ENCODE measurements at regions not wholly inside any gene's neighbourhood (a gene's known extent, or its start where the extent isn't known, plus 50 kb on each side); places are given as distances from the start of the nearest gene placed in this dataset.
A peak's percentile ranks its signal among the peaks of the same experiment; 100 is the strongest.

DNA sequence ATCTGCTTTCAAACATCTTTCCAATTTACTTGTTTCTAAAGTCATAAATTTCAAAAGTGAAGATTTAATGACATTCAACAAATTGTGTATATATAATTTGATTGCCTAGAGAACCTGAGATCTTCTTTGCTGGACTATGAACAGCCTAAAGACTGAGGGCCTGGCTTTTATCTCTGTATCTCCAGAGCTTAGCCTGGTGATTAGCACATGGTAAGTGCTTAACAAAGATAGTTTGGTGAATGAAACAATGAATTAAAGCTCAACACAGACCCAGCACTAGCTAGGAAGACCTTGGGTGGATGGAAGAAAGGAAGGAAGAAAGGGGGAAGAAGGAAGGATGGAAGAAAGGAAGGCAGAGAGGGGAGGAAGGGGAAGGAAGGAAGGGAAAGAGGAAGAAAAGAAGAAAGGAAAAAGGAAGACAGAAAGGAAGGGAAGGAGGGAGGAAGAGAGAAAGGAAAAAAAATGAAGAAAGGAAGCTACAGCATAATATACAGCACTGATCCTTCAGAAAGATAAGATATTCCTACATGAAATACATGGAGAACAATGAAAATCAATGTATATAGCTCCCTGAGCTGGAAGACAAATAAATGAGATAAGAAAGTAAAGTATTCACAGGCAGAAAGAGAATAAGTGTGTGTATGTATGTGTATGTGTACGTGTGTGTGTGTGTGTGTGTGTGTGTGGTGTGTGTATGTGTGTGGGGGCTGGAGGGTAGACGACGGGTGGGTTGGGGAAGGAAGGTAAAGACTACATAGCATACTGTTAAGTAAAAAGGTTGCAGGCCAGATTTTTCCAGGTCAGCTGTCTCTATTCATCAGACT is 318.2 kb downstream of the TNS1 start:
- H3K9ac ChIP-seq (ENCODE audit: insufficient read depth in 1 of 2, low read length in 2 of 2): no peak overlapping the region
- no peaks in the 10 kb centered on the region for H3K9me3 ChIP-seq (ENCODE audit: control insufficient read depth in 4 of 4, insufficient read depth in 3 of 4, low read length in 3 of 4)
- no peak for ATAC-seq (ENCODE audit: insufficient read depth, low FRiP score)
- DNase-seq: no peak
- no peak overlapping the region for H3K4me3 ChIP-seq
- 62 to 73% methylated on average over 3 of the region's 3 CpGs for WGBS, 2 donors
- no peak overlapping the region for H3K27ac ChIP-seq (ENCODE audit: low read depth in 1 of 2, low read length in 1 of 2)
- no peaks in the 10 kb centered on the region for H3K36me3 ChIP-seq (ENCODE audit: control insufficient read depth in 4 of 4, insufficient read depth in 4 of 4, low read length in 4 of 4)
- H3K4me1 ChIP-seq (ENCODE audit: control insufficient read depth in 5 of 5, insufficient read depth in 5 of 5, low read length in 5 of 5): peaks cover 0 to 10% (median 4%) of the 10 kb centered on the region in 5 donors
- TF ChIP-seq, protein P1, sequence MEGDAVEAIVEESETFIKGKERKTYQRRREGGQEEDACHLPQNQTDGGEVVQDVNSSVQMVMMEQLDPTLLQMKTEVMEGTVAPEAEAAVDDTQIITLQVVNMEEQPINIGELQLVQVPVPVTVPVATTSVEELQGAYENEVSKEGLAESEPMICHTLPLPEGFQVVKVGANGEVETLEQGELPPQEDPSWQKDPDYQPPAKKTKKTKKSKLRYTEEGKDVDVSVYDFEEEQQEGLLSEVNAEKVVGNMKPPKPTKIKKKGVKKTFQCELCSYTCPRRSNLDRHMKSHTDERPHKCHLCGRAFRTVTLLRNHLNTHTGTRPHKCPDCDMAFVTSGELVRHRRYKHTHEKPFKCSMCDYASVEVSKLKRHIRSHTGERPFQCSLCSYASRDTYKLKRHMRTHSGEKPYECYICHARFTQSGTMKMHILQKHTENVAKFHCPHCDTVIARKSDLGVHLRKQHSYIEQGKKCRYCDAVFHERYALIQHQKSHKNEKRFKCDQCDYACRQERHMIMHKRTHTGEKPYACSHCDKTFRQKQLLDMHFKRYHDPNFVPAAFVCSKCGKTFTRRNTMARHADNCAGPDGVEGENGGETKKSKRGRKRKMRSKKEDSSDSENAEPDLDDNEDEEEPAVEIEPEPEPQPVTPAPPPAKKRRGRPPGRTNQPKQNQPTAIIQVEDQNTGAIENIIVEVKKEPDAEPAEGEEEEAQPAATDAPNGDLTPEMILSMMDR (IDR thresholded peaks at IDR 0.05; ENCODE audit: control extremely low read depth, extremely low read depth): no peak
- no peaks in the 10 kb centered on the region for H3K27me3 ChIP-seq (ENCODE audit: control insufficient read depth in 3 of 3, insufficient read depth in 3 of 3, low read length in 2 of 3)

DNA sequence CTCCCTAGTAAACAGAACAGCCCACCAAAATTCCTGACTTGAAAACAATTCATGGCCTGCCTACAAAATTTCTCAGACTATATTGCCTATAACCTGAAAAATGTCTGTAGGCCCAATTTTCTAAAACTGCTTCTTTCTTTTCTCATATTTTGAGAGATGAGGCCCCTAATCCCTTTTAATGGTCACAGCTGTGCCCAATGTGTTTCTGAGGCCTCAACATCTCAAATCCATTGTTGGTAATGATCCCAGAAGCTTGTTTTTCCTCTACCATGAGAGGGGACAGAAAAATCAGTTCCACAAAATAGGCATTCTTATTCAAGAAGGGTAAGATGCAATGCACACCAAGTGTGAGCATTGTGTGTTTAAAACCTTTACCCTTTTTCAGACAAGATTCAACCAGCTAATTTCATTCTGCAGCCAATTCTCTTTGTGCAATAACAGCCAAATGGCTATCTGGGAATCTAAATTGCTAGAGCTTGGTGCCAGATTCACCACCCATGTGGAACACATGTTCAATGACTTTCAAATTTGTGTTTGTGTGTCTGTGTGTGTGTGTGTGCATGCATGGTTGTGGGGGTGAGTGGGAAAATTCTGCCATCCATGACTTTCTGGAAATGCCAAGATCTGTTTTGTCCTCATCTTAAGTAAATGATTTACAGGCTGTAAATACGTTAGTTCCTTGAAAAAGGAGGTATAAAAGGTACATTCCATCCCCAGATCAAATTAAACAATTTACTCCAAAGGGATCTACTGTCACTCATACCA is 319.5 kb downstream of the TNS1 start:
- Histone ChIP-seq H3K27me3 (ENCODE audit: control insufficient read depth in 3 of 3, insufficient read depth in 3 of 3, low read length in 2 of 3) (no peaks in the 10 kb centered on the region), H3K4me3 (no peak overlapping the region), H3K36me3 (ENCODE audit: control insufficient read depth in 4 of 4, insufficient read depth in 4 of 4, low read length in 4 of 4) (no peaks in the 10 kb centered on the region), H3K4me1 (ENCODE audit: control insufficient read depth in 5 of 5, insufficient read depth in 5 of 5, low read length in 5 of 5) (peaks cover 0 to 7% (median 4%) of the 10 kb centered on the region in 5 donors), H3K9ac (ENCODE audit: insufficient read depth in 1 of 2, low read length in 2 of 2) (no peak overlapping the region), H3K27ac (ENCODE audit: low read depth in 1 of 2, low read length in 1 of 2) (no peak overlapping the region), H3K9me3 (ENCODE audit: control insufficient read depth in 4 of 4, insufficient read depth in 3 of 4, low read length in 3 of 4) (no peaks in the 10 kb centered on the region)
- TF ChIP-seq, protein P1 (IDR thresholded peaks at IDR 0.05; ENCODE audit: control extremely low read depth, extremely low read depth): no peak
- DNase-seq (peak in 1 of 3 donors; percentile 35), ATAC-seq (ENCODE audit: insufficient read depth, low FRiP score) (no peak)
- 81 to 83% methylated on average over 1 of the region's 1 CpG for WGBS, 2 donors

DNA sequence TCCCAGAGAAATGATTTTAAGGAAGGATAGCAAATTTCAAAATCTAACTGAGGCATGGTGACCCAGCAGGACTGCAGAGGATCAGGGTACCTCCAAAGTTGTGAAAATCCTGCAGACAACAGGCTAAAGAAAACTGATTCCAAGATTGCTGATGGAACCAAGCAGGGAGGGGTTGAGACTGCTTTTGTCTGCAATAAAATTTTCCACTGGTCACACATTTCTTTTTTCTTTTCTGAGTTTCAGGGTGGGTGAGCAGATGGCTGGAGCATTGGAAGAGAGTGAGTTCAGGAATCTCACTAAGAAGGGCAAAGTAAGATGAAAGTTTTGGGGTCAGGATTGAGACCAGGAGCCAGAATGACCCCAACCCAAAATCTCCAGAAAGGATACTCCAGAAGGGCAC is 321.0 kb downstream of the TNS1 start:
- TF ChIP-seq, protein P1 (IDR thresholded peaks at IDR 0.05; ENCODE audit: control extremely low read depth, extremely low read depth): no peak
- Histone ChIP-seq H3K9ac (ENCODE audit: insufficient read depth in 1 of 2, low read length in 2 of 2) (no peak overlapping the region), H3K27me3 (ENCODE audit: control insufficient read depth in 3 of 3, insufficient read depth in 3 of 3, low read length in 2 of 3) (no peaks in the 10 kb centered on the region), H3K36me3 (ENCODE audit: control insufficient read depth in 4 of 4, insufficient read depth in 4 of 4, low read length in 4 of 4) (no peaks in the 10 kb centered on the region), H3K4me3 (no peak overlapping the region), H3K27ac (ENCODE audit: low read depth in 1 of 2, low read length in 1 of 2) (no peak overlapping the region), H3K9me3 (ENCODE audit: control insufficient read depth in 4 of 4, insufficient read depth in 3 of 4, low read length in 3 of 4) (no peaks in the 10 kb centered on the region), H3K4me1 (ENCODE audit: control insufficient read depth in 5 of 5, insufficient read depth in 5 of 5, low read length in 5 of 5) (peaks cover 0 to 7% (median 4%) of the 10 kb centered on the region in 5 donors)
- no peak for ATAC-seq (ENCODE audit: insufficient read depth, low FRiP score)
- DNase-seq: no peak
